PC-3 (cell line): ENCODE measurements at regions not wholly inside any gene's neighbourhood (a gene's known extent, or its start where the extent isn't known, plus 50 kb on each side); places are given as distances from the start of the nearest gene placed in this dataset.

Source experiments
- ATAC-seq: fragments of 200-7000 bp; cut with Tn5 transposase; 2 replicates; pipeline ENCODE4 v1.9.1; 2020; ENCODE audit warnings: mild to moderate bottlenecking, moderate library complexity
- BruUV-seq: library from RNA; stranded (reverse); fragments of 400-500 nt; replicated peaks from 2 replicates; lab custom pipeline; 2021; lab: Mats Ljungman, UMichigan
- CTCF ChIA-PET: fragments of 300-600 bp; sonication (Branson Sonifier 250); formaldehyde crosslinking; loops from one replicate; lab custom pipeline; 2022; ENCODE audit warnings: antibody characterized with exemption; lab: Charles Lee
- POLR2A ChIA-PET: fragments of 300-600 bp; sonication (Branson Sonifier 250); formaldehyde crosslinking; loops from one replicate; lab custom pipeline; 2022; ENCODE audit warnings: antibody characterized with exemption; ENCODE audit not compliant: unreplicated experiment; lab: Charles Lee
- DNase-seq: peaks from one replicate; pipeline ENCODE4 v3.0.0-alpha.2; 2015
- H2AFZ ChIP-seq: fragments of 300-600 bp; sonication (generic); 2 replicates; pipeline ENCODE4 v1.6.0; 2016; ENCODE audit warnings: antibody characterized with exemption, low read length
- H3F3A ChIP-seq: fragments of 300-600 bp; sonication (generic); one replicate; pipeline ENCODE4 v1.6.0; 2017; ENCODE audit warnings: antibody characterized with exemption, low read length, control low read depth, mild to moderate bottlenecking; ENCODE audit not compliant: unreplicated experiment
- H3K27ac ChIP-seq: fragments of 300-600 bp; sonication (generic); 2 replicates; pipeline ENCODE4 v1.5.1; 2016; ENCODE audit warnings: mild to moderate bottlenecking, low read length
- H3K27me3 ChIP-seq: fragments of 300-600 bp; sonication (generic); 2 replicates; pipeline ENCODE4 v1.6.1; 2016; ENCODE audit warnings: low read length, mixed read lengths
- H3K36me3 ChIP-seq: fragments of 300-600 bp; sonication (generic); 2 replicates; pipeline ENCODE4 v1.6.1; 2016; ENCODE audit warnings: low read depth, mixed run types, low read length, mixed read lengths
- H3K4me1 ChIP-seq: fragments of 300-600 bp; sonication (generic); 2 replicates; pipeline ENCODE4 v1.5.1; 2016; ENCODE audit warnings: low read length; ENCODE audit not compliant: insufficient read depth
- H3K4me2 ChIP-seq: fragments of 300-600 bp; sonication (generic); 2 replicates; pipeline ENCODE4 v1.6.0; 2016; ENCODE audit warnings: low read length
- H3K4me3 ChIP-seq: fragments of 300-600 bp; sonication (generic); 2 replicates; pipeline ENCODE4 v1.5.1; 2016; ENCODE audit warnings: mild to moderate bottlenecking, low read length, mixed read lengths
- H3K79me2 ChIP-seq: fragments of 300-600 bp; sonication (generic); 2 replicates; pipeline ENCODE4 v1.6.1; 2017; ENCODE audit warnings: low read length, mixed read lengths
- H3K9ac ChIP-seq: fragments of 300-600 bp; sonication (generic); 2 replicates; pipeline ENCODE4 v1.6.0; 2016; ENCODE audit warnings: mild to moderate bottlenecking, low read length
- H3K9me2 ChIP-seq: fragments of 300-600 bp; sonication (generic); replicated peaks from 2 replicates; pipeline ENCODE4 v1.6.1; 2016; ENCODE audit warnings: mixed run types, low read length, mixed read lengths
- H3K9me3 ChIP-seq: fragments of 300-600 bp; sonication (generic); 2 replicates; pipeline ENCODE4 v1.6.1; 2016; ENCODE audit warnings: low read length, mixed read lengths
- H4K20me1 ChIP-seq: fragments of 300-600 bp; sonication (generic); 2 replicates; pipeline ENCODE4 v1.6.1; 2016; ENCODE audit warnings: low read length, mixed read lengths
- CTCF ChIP-seq: fragments of 300-600 bp; sonication (generic); conservative IDR thresholded peaks from 2 replicates; pipeline ENCODE4 v1.5.1; 2017; ENCODE audit warnings: antibody characterized with exemption, low read depth, mild to moderate bottlenecking, low read length
- EZH2 ChIP-seq: fragments of 300-600 bp; sonication (generic); IDR thresholded peaks from one replicate; pipeline ENCODE4 v1.6.1; 2017; ENCODE audit warnings: antibody characterized with exemption, mild to moderate bottlenecking, low read length; ENCODE audit not compliant: unreplicated experiment
- EZH2phosphoT487 ChIP-seq: fragments of 300-600 bp; sonication (generic); IDR thresholded peaks from 2 replicates; pipeline ENCODE4 v1.6.1; 2018; ENCODE audit warnings: mild to moderate bottlenecking, antibody characterized with exemption, low read length, borderline replicate concordance
- intact Hi-C: fragments of 100-400 bp; cut with micrococcal nuclease; formaldehyde crosslinking; loops from 2 replicates; pipeline ENCODE4 v1.9.0; 2023

GRCh38 chr14:50051106-50051505, 65.3 kb downstream of the VCPKMT start:
- no peaks in the 10 kb centered on the region for H3K36me3 ChIP-seq
- intact Hi-C loops: no loop called here

GRCh38 chr14:50051706-50052105, 64.7 kb downstream of the VCPKMT start:
- H4K20me1 ChIP-seq: no peaks in the 10 kb centered on the region
- H3K4me3 ChIP-seq: no peak overlapping the region
- H3K9me3 ChIP-seq: no peaks in the 10 kb centered on the region
- ATAC-seq (no peak), DNase-seq (no peak)
- no peak for TF ChIP-seq EZH2phosphoT487
- no peak for TF ChIP-seq CTCF
- TF ChIP-seq EZH2: no peak
- H3K27me3 ChIP-seq: no peaks in the 10 kb centered on the region
- no peaks in the 10 kb centered on the region for H3K36me3 ChIP-seq
- intact Hi-C loops: no loop called here
- H2AFZ ChIP-seq: no peak overlapping the region
- H3K79me2 ChIP-seq: no peaks in the 10 kb centered on the region
- CTCF ChIA-PET: no interaction called here
- BruUV-seq: no TSS peak
- no peak overlapping the region for H3K9ac ChIP-seq
- no peaks in the 10 kb centered on the region for H3K9me2 ChIP-seq
- H3F3A ChIP-seq: no peaks in the 10 kb centered on the region
- POLR2A ChIA-PET: no interaction called here
- no peak overlapping the region for H3K27ac ChIP-seq
- peaks cover 11% of the 10 kb centered on the region for H3K4me1 ChIP-seq
- H3K4me2 ChIP-seq: no peak overlapping the region

More at GRCh38 chr14:50051106-50051505, 65.3 kb downstream of the VCPKMT start:
- ATAC-seq (no peak), DNase-seq (no peak)
- Histone ChIP-seq H2AFZ (no peak overlapping the region), H4K20me1 (no peaks in the 10 kb centered on the region), H3K4me2 (no peak overlapping the region), H3K9ac (no peak overlapping the region), H3K79me2 (no peaks in the 10 kb centered on the region), H3K27ac (no peak overlapping the region), H3K4me3 (no peak overlapping the region), H3K4me1 (peaks cover 16% of the 10 kb centered on the region), H3K9me3 (no peaks in the 10 kb centered on the region), H3K9me2 (no peaks in the 10 kb centered on the region), H3F3A (peaks cover under 1% of the 10 kb centered on the region), H3K27me3 (no peaks in the 10 kb centered on the region)
- TF ChIP-seq EZH2phosphoT487 (no peak), CTCF (no peak), EZH2 (no peak)
- no TSS peak for BruUV-seq
- ChIA-PET POLR2A (no interaction called here), CTCF (no interaction called here)

GRCh38 chr14:50052517-50052916, 63.9 kb downstream of the VCPKMT start:
- ChIA-PET POLR2A (no interaction called here), CTCF (no interaction called here)
- Histone ChIP-seq H3K9me3 (no peaks in the 10 kb centered on the region), H3K4me3 (no peak overlapping the region), H3K9me2 (no peaks in the 10 kb centered on the region), H3K4me2 (no peak overlapping the region), H3K79me2 (no peaks in the 10 kb centered on the region), H2AFZ (no peak overlapping the region), H3K4me1 (peaks cover 3% of the 10 kb centered on the region), H3K27me3 (no peaks in the 10 kb centered on the region), H3K27ac (no peak overlapping the region), H4K20me1 (no peaks in the 10 kb centered on the region), H3K36me3 (no peaks in the 10 kb centered on the region), H3F3A (no peaks in the 10 kb centered on the region), H3K9ac (no peak overlapping the region)
- DNase-seq: no peak
- no peak for ATAC-seq
- TF ChIP-seq CTCF: no peak
- TF ChIP-seq EZH2: no peak
- no peak for TF ChIP-seq EZH2phosphoT487
- intact Hi-C loops: no loop called here
- no TSS peak for BruUV-seq
